SK-N-SH treated with all-trans-retinoic acid at 6 μM for 48 hours (cell line): ENCODE measurements at regions not wholly inside any gene's neighbourhood (a gene's known extent, or its start where the extent isn't known, plus 50 kb on each side); places are given as distances from the start of the nearest gene placed in this dataset.

Experiments
- ATAC-seq: fragments of 200-7000 bp; cut with Tn5 transposase; 3 replicates; pipeline ENCODE4 v1.9.1; 2020; ENCODE audit warnings: mild to moderate bottlenecking, moderate library complexity
- ARNTL ChIP-seq: fragments of 450-650 bp; formaldehyde crosslinking; IDR thresholded peaks from 2 replicates; pipeline ENCODE4 v1.5.0; 2020; ENCODE audit warnings: low read depth, mild to moderate bottlenecking, moderate library complexity, borderline replicate concordance
- BACH2 ChIP-seq: fragments of 250-450 bp; sonication (Bioruptor Pico); IDR thresholded peaks from 2 replicates; pipeline ENCODE4 v1.9.0; 2021; ENCODE audit warnings: mild to moderate bottlenecking, borderline replicate concordance
- CSDC2 ChIP-seq: fragments of 250-450 bp; sonication (Bioruptor Pico); IDR thresholded peaks from 2 replicates; pipeline ENCODE4 v1.5.0; 2020; ENCODE audit warnings: mild to moderate bottlenecking, moderate library complexity
- CSRNP3 ChIP-seq: fragments of 250-450 bp; sonication (Bioruptor Pico); IDR thresholded peaks from 2 replicates; pipeline ENCODE4 v1.5.1; 2021; ENCODE audit warnings: mild to moderate bottlenecking, moderate library complexity
- ESRRG ChIP-seq: fragments of 250-450 bp; sonication (Bioruptor Pico); IDR thresholded peaks from 2 replicates; pipeline ENCODE4 v1.6.1; 2021; ENCODE audit warnings: mild to moderate bottlenecking
- ISL1 ChIP-seq: fragments of 250-450 bp; sonication (Bioruptor Pico); IDR thresholded peaks from 2 replicates; pipeline ENCODE4 v2.1.2; 2022; ENCODE audit warnings: mild to moderate bottlenecking, moderate library complexity
- PATZ1 ChIP-seq: fragments of 250-450 bp; sonication (Bioruptor Pico); IDR thresholded peaks from 2 replicates; pipeline ENCODE4 v1.8.0; 2020; ENCODE audit warnings: mild to moderate bottlenecking, moderate library complexity, borderline replicate concordance
- PPARA ChIP-seq: fragments of 250-450 bp; sonication (Bioruptor Pico); IDR thresholded peaks from 2 replicates; pipeline ENCODE4 v1.5.0; 2020; ENCODE audit warnings: mild to moderate bottlenecking, borderline replicate concordance
- RARB ChIP-seq: fragments of 250-450 bp; sonication (Bioruptor Pico); IDR thresholded peaks from 2 replicates; pipeline ENCODE4 v1.8.0; 2021; ENCODE audit warnings: mild to moderate bottlenecking, moderate library complexity
- SNAI2 ChIP-seq: fragments of 250-450 bp; sonication (Bioruptor Pico); IDR thresholded peaks from 2 replicates; pipeline ENCODE4 v1.5.0; 2020; ENCODE audit warnings: mild to moderate bottlenecking, moderate library complexity
- TCF4 ChIP-seq: fragments of 250-450 bp; sonication (Bioruptor Pico); IDR thresholded peaks from 2 replicates; pipeline ENCODE4 v1.8.0; 2021; ENCODE audit warnings: mild to moderate bottlenecking, moderate library complexity, borderline replicate concordance
- TSHZ2 ChIP-seq: fragments of 250-450 bp; sonication (Bioruptor Pico); IDR thresholded peaks from 2 replicates; pipeline ENCODE4 v1.5.0; 2020; ENCODE audit warnings: mild to moderate bottlenecking, moderate library complexity
- ZFP3 ChIP-seq: fragments of 250-450 bp; sonication (Bioruptor Pico); IDR thresholded peaks from 2 replicates; pipeline ENCODE4 v1.5.0; 2020; ENCODE audit warnings: mild to moderate bottlenecking, moderate library complexity
- ZNF8 ChIP-seq: fragments of 450-650 bp; formaldehyde crosslinking; IDR thresholded peaks from 2 replicates; pipeline ENCODE4 v1.5.0; 2020; ENCODE audit warnings: mild to moderate bottlenecking, moderate library complexity
- TF ChIP-seq, protein P1 (sequence below): fragments of 250-450 bp; sonication (Bioruptor Pico); IDR thresholded peaks from 2 replicates; pipeline ENCODE4 v1.5.1; 2020; ENCODE audit warnings: low read depth, mild to moderate bottlenecking, moderate library complexity
- TF ChIP-seq, protein P2 (sequence below): fragments of 250-450 bp; sonication (Bioruptor Pico); IDR thresholded peaks from 2 replicates; pipeline ENCODE4 v1.8.0; 2021; ENCODE audit warnings: low read depth, mild to moderate bottlenecking, moderate library complexity, borderline replicate concordance

DNA sequence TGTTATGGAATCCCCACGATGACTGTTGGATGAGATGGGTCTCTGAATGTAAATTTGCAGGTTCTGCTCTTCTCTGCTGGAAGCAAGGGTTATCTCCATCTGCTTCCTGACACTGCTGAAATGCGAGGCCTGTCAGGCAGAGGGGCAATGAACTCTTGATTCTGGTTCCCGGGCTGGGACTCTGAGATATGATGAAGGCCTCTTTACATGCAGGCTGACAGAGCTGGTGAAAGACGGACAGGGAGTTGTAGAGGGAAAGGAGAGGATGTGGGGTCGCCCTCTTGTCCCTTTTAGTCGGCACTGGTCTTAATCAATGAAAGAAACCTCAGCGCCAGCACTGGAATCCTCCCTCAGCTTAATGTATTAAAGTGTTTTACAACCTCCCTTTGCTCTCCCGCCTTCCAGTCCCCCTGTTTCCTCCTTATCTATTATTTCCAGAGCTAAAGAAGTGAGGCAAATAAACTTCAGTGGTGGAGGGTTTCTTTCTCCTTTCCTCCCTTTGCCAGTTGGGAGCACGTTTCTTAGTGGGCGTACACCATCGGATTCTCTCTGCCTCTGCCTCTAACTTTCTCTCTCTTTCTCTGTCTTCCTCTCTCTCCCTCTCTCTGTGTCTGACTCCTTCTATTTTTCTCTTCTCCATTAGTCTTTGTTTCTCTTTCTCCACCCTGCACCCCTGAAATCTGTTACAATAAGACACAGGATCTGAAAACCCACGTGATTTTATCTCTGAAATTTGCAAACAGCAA, 145.6 kb downstream of the BAMBI start:
- ATAC-seq: no peak
- TF ChIP-seq ARNTL: no peak
- no peak for TF ChIP-seq PATZ1 (CRISPR knock-in tag)
- no peak for TF ChIP-seq BACH2 (CRISPR knock-in tag)
- TF ChIP-seq ISL1 (CRISPR knock-in tag): no peak
- TF ChIP-seq CSDC2 (CRISPR knock-in tag): no peak
- no peak for TF ChIP-seq SNAI2 (CRISPR knock-in tag)
- TF ChIP-seq TSHZ2 (CRISPR knock-in tag): no peak
- TF ChIP-seq TCF4 (CRISPR knock-in tag): no peak
- no peak for TF ChIP-seq ESRRG (CRISPR knock-in tag)
- TF ChIP-seq ZFP3 (CRISPR knock-in tag): no peak
- TF ChIP-seq PPARA (CRISPR knock-in tag): no peak
- TF ChIP-seq ZNF8 (CRISPR knock-in tag): no peak
- TF ChIP-seq, protein P1, sequence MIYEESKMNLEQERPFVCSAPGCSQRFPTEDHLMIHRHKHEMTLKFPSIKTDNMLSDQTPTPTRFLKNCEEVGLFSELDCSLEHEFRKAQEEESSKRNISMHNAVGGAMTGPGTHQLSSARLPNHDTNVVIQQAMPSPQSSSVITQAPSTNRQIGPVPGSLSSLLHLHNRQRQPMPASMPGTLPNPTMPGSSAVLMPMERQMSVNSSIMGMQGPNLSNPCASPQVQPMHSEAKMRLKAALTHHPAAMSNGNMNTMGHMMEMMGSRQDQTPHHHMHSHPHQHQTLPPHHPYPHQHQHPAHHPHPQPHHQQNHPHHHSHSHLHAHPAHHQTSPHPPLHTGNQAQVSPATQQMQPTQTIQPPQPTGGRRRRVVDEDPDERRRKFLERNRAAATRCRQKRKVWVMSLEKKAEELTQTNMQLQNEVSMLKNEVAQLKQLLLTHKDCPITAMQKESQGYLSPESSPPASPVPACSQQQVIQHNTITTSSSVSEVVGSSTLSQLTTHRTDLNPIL (CRISPR knock-in tag): no peak
- no peak for TF ChIP-seq CSRNP3 (CRISPR knock-in tag)
- no peak for TF ChIP-seq RARB (CRISPR knock-in tag)
- TF ChIP-seq, protein P2, sequence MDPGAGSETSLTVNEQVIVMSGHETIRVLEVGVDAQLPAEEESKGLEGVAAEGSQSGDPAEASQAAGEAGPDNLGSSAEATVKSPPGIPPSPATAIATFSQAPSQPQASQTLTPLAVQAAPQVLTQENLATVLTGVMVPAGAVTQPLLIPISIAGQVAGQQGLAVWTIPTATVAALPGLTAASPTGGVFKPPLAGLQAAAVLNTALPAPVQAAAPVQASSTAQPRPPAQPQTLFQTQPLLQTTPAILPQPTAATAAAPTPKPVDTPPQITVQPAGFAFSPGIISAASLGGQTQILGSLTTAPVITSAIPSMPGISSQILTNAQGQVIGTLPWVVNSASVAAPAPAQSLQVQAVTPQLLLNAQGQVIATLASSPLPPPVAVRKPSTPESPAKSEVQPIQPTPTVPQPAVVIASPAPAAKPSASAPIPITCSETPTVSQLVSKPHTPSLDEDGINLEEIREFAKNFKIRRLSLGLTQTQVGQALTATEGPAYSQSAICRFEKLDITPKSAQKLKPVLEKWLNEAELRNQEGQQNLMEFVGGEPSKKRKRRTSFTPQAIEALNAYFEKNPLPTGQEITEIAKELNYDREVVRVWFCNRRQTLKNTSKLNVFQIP (CRISPR knock-in tag): no peak
- TF ChIP-seq, all 23 proteins: peak for 0

DNA sequence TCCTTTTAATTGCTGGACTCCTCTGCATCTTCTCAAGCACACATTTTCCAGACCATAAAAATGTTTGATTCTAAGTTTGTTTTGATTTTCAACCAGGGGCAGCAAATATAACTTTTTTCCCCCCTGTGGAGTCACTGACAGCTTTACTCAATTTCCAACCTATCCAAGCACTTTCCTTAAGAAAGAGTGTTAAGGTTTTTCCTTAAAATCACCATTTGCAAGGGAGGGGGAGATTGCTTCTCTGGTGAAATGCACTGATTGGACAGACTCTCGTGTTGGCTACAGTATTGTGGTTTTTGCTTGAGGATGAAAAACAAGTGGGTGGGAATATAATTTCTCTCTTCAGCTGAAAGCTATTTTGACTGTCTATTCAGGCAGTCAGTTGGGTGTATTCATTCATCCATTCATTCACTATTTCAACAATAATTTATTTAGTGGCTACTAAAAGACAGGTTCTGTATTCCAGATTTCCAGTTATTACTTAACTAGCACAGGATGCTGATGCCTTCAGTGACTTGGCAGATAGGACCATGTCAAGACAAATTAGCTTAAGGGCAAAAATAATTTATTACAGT, 146.3 kb downstream of the BAMBI start:
- no peak for ATAC-seq

More for the DNA sequence above, 146.3 kb downstream of the BAMBI start:
- TF ChIP-seq ZFP3 (CRISPR knock-in tag) (no peak), PATZ1 (CRISPR knock-in tag) (no peak), CSDC2 (CRISPR knock-in tag) (no peak), PPARA (CRISPR knock-in tag) (no peak)
